ENCODE measurements at regions not wholly inside any gene's neighbourhood (a gene's known extent, or its start where the extent isn't known, plus 50 kb on each side); places are given as distances from the start of the nearest gene placed in this dataset.

- no peak for DNase-seq (ENCODE audit: low read depth in 3 of 3, low spot score in 1 of 3)
Measured at GRCh38 chr6:133583907-133584427, 304.9 kb upstream of the TCF21 start.

GRCh38 chr6:133584823-133585222 lies 304.1 kb upstream of the TCF21 start:
- DNase-seq (ENCODE audit: low read depth in 3 of 3, low spot score in 1 of 3): no peak

GRCh38 chr6:133585978-133586377 lies 302.9 kb upstream of the TCF21 start:
- DNase-seq (ENCODE audit: low read depth in 3 of 3, low spot score in 1 of 3): no peak

- DNase-seq (ENCODE audit: low read depth in 3 of 3, low spot score in 1 of 3): no peak
Measured at GRCh38 chr6:133587546-133588160, 301.3 kb upstream of the TCF21 start.

- DNase-seq (ENCODE audit: low read depth in 3 of 3, low spot score in 1 of 3): no peak
Measured at GRCh38 chr6:133590196-133590595, 298.7 kb upstream of the TCF21 start.

- DNase-seq (ENCODE audit: low read depth in 3 of 3, low spot score in 1 of 3): no peak
Measured at GRCh38 chr6:133590814-133591213, 298.1 kb upstream of the TCF21 start.

GRCh38 chr6:133591275-133591674 lies 297.6 kb upstream of the TCF21 start:
- DNase-seq (ENCODE audit: low read depth in 3 of 3, low spot score in 1 of 3): no peak

- DNase-seq (ENCODE audit: low read depth in 3 of 3, low spot score in 1 of 3): no peak
Measured at GRCh38 chr6:133594652-133595110, 294.2 kb upstream of the TCF21 start.

GRCh38 chr6:133595111-133595761 lies 293.7 kb upstream of the TCF21 start:
- DNase-seq (ENCODE audit: low read depth in 3 of 3, low spot score in 1 of 3): no peak

GRCh38 chr6:133606852-133607251 lies 282.1 kb upstream of the TCF21 start:
- no peak for DNase-seq (ENCODE audit: low read depth in 3 of 3, low spot score in 1 of 3)

- DNase-seq (ENCODE audit: low read depth in 3 of 3, low spot score in 1 of 3): no peak
Measured at GRCh38 chr6:133608620-133609019, 280.3 kb upstream of the TCF21 start.

GRCh38 chr6:133609415-133610226 lies 279.3 kb upstream of the TCF21 start:
- DNase-seq (ENCODE audit: low read depth in 3 of 3, low spot score in 1 of 3): no peak

- DNase-seq (ENCODE audit: low read depth in 3 of 3, low spot score in 1 of 3): no peak
Measured at GRCh38 chr6:133610227-133610840, 278.6 kb upstream of the TCF21 start.

- no peak for DNase-seq (ENCODE audit: low read depth in 3 of 3, low spot score in 1 of 3)
Measured at GRCh38 chr6:133610971-133611370, 277.9 kb upstream of the TCF21 start.

GRCh38 chr6:133612459-133612858 lies 276.5 kb upstream of the TCF21 start:
- no peak for DNase-seq (ENCODE audit: low read depth in 3 of 3, low spot score in 1 of 3)

- no peak for DNase-seq (ENCODE audit: low read depth in 3 of 3, low spot score in 1 of 3)
Measured at GRCh38 chr6:133613211-133613610, 275.7 kb upstream of the TCF21 start.

GRCh38 chr6:133621751-133622150 lies 267.2 kb upstream of the TCF21 start:
- DNase-seq (ENCODE audit: low read depth in 3 of 3, low spot score in 1 of 3): no peak

- no peak for DNase-seq (ENCODE audit: low read depth in 3 of 3, low spot score in 1 of 3)
Measured at GRCh38 chr6:133623065-133623464, 265.8 kb upstream of the TCF21 start.

GRCh38 chr6:133623621-133624020 lies 265.3 kb upstream of the TCF21 start:
- no peak for DNase-seq (ENCODE audit: low read depth in 3 of 3, low spot score in 1 of 3)

GRCh38 chr6:133626096-133626666 lies 262.7 kb upstream of the TCF21 start:
- DNase-seq (ENCODE audit: low read depth in 3 of 3, low spot score in 1 of 3): no peak

GRCh38 chr6:133629970-133630369 lies 258.9 kb upstream of the TCF21 start:
- no peak for DNase-seq (ENCODE audit: low read depth in 3 of 3, low spot score in 1 of 3)
